ENCODE measurements at regions not wholly inside any gene's neighbourhood (a gene's known extent, or its start where the extent isn't known, plus 50 kb on each side); places are given as distances from the start of the nearest gene placed in this dataset.

DNA sequence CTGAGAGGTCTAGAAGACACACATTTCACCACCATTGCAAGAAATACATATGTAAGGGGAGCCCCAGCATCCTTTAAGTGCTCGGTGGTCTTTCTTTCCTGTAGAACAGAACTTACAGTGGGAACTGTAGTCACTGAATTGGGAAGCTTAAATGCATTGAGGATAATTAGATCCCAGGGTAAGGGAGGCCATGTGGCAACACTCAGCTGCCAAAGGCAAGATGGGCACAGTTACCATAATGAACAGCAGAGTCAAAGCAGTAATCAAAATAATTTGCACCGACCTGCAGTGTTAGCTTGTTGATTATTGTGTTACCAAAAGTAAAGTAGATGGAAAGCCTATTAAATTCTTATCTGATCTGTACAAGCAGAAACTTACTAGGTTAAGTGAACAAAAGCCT is 291.2 kb upstream of the PCDH20 start (continued):
- TF ChIP-seq CEBPZ (IDR thresholded peaks at IDR 0.05; ENCODE audit: low read depth, low read length) (no peak), TCF3 (IDR thresholded peaks at IDR 0.05; ENCODE audit: borderline replicate concordance, insufficient read depth, low read depth, low read length) (no peak)

- ATAC-seq = no peak
- H4K20me1 ChIP-seq (ENCODE audit: control insufficient read depth, insufficient read depth) = no peaks in the 10 kb centered on the region
- H3K4me3 ChIP-seq = no peak overlapping the region
- no peak overlapping the region for H3K27ac ChIP-seq (ENCODE audit: control insufficient read depth, insufficient read depth)
- TF ChIP-seq NFYB (IDR thresholded peaks at IDR 0.05; ENCODE audit: insufficient read depth, low read depth, low read length) = no peak
- TF ChIP-seq KLF5 (IDR thresholded peaks at IDR 0.05; ENCODE audit: partially characterized antibody) = no peak
- TF ChIP-seq TAF1 (IDR thresholded peaks at IDR 0.05; ENCODE audit: borderline replicate concordance, low read depth, low read length) = no peak
- TF ChIP-seq RELA (IDR thresholded peaks at IDR 0.05; ENCODE audit: borderline replicate concordance, partially characterized antibody) = no peak
- TF ChIP-seq, protein P1, sequence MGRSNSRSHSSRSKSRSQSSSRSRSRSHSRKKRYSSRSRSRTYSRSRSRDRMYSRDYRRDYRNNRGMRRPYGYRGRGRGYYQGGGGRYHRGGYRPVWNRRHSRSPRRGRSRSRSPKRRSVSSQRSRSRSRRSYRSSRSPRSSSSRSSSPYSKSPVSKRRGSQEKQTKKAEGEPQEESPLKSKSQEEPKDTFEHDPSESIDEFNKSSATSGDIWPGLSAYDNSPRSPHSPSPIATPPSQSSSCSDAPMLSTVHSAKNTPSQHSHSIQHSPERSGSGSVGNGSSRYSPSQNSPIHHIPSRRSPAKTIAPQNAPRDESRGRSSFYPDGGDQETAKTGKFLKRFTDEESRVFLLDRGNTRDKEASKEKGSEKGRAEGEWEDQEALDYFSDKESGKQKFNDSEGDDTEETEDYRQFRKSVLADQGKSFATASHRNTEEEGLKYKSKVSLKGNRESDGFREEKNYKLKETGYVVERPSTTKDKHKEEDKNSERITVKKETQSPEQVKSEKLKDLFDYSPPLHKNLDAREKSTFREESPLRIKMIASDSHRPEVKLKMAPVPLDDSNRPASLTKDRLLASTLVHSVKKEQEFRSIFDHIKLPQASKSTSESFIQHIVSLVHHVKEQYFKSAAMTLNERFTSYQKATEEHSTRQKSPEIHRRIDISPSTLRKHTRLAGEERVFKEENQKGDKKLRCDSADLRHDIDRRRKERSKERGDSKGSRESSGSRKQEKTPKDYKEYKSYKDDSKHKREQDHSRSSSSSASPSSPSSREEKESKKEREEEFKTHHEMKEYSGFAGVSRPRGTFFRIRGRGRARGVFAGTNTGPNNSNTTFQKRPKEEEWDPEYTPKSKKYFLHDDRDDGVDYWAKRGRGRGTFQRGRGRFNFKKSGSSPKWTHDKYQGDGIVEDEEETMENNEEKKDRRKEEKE (IDR thresholded peaks at IDR 0.05) = no peak
- no peak for TF ChIP-seq RUNX3 (IDR thresholded peaks at IDR 0.05; ENCODE audit: low read length)
- no peak for TF ChIP-seq NR2C2 (IDR thresholded peaks at IDR 0.05; ENCODE audit: borderline replicate concordance, control insufficient read depth, insufficient read length, low read depth)
- TF ChIP-seq IKZF1 (conservative IDR thresholded peaks at IDR 0.05) = no peak
- no peak for TF ChIP-seq IRF4 (IDR thresholded peaks at IDR 0.05; ENCODE audit: low read depth, low read length)
- no peak for TF ChIP-seq NFIC (IDR thresholded peaks at IDR 0.05; ENCODE audit: low read depth, low read length)
- TF ChIP-seq POLR2AphosphoS5 (IDR thresholded peaks at IDR 0.05; ENCODE audit: low read length) = no peak
- no peak for TF ChIP-seq BMI1 (IDR thresholded peaks at IDR 0.05; ENCODE audit: borderline replicate concordance)
- no peak for TF ChIP-seq FOS (IDR thresholded peaks at IDR 0.05; ENCODE audit: borderline replicate concordance, extremely low read depth, insufficient read length)
- no peak for TF ChIP-seq RAD21 (IDR thresholded peaks at IDR 0.05; ENCODE audit: insufficient read depth, low read depth, low read length)
- FAIRE-seq = no peak
- RAD21 ChIA-PET (ENCODE audit: unreplicated experiment) = no interaction called here
- H2AFZ ChIP-seq (ENCODE audit: control insufficient read depth, low read depth, low read length) = no peak overlapping the region
- BruUV-seq (replicated peaks) = no TSS peak
- H3K27me3 ChIP-seq (replicated peaks in 1 of 2; ENCODE audit: control insufficient read depth in 2 of 2, insufficient read depth in 2 of 2, low read length in 1 of 2) = no peaks in the 10 kb centered on the region
- SMC1A ChIA-PET (ENCODE audit: uncharacterized antibody, unreplicated experiment) = no interaction called here
- H3K4me1 ChIP-seq (ENCODE audit: control insufficient read depth, insufficient read depth, low read length) = no peaks in the 10 kb centered on the region
- DNase-seq (ENCODE audit: low read depth, low spot score) = no peak
- in situ Hi-C loops (cut with MboI) = no loop called here
- H3K79me2 ChIP-seq (ENCODE audit: control insufficient read depth, insufficient read depth, low read length) = no peaks in the 10 kb centered on the region
- POLR2A ChIA-PET = no interaction called here
- H3K36me3 ChIP-seq (ENCODE audit: control insufficient read depth in 2 of 2, insufficient read depth in 2 of 2, low read length in 1 of 2) = no peaks in the 10 kb centered on the region
- no peak overlapping the region for H3K9ac ChIP-seq (ENCODE audit: control insufficient read depth, insufficient read depth, low read length)
- 47% methylated on average over 2 of the region's 2 CpGs for WGBS (ENCODE audit: insufficient coverage, insufficient replicate concordance, low lambda C conversion rate, missing lambda C conversion rate)
- intact Hi-C loops (cut with micrococcal nuclease; ENCODE audit: unreplicated experiment) = no loop called here
- H3K9me3 ChIP-seq (replicated peaks; ENCODE audit: control insufficient read depth, insufficient read depth, low read length) = no peaks in the 10 kb centered on the region
- no peak overlapping the region for H3K4me2 ChIP-seq (ENCODE audit: control insufficient read depth, insufficient read depth)
- CTCF ChIA-PET = no interaction called here
Observed at GRCh38 chr13:61700620-61701019, 285.0 kb upstream of the PCDH20 start.
